Activated CD4-positive, CD25-positive, alpha-beta regulatory T cell (primary cell): ENCODE measurements at regions not wholly inside any gene's neighbourhood (a gene's known extent, or its start where the extent isn't known, plus 50 kb on each side); places are given as distances from the start of the nearest gene placed in this dataset.

Experiments
- DNase-seq, 4 experiments: peaks; one replicate each; lab custom pipeline; 2025; lab: John Stamatoyannopoulos, UW

DNA sequence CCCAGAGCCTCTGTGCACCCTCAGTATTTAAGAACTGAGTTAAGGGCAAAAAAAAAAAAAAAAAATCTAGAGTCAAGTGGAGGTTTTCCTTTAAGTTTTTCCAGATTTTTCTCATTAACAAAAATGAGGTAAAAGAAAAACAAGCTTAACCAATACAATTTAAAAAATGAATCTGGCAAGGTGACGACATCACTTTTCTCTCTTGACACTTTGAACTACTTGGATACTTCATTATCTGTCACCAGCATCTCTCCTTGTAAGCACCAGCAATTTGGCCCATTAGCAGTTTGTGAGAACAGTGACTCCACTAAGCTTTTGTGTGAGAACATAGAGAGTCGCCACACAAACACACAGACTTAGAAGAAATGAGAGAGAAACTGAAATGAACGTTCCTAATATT is 345.7 kb upstream of the SLC30A5 start:
- no peak for DNase-seq

DNA sequence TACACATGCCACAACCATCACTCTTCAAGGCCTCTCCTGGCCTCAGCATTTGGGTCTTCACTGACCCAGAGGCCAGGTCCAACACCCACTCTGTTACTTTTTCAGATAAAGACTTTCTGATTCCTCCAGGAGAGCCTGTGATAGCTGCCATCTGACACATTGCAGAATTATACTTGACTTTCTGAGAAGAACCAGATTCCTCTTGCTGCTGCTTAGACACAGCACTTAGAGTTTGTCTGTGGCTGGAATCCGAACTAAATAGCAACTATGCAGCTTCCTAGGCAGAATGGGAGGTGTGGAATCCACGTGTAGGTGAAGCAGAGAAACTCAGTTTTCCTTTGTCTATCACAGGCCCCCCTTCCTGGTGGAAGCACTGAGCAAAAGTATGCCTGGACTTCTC is 344.7 kb upstream of the SLC30A5 start:
- DNase-seq: no peak

DNA sequence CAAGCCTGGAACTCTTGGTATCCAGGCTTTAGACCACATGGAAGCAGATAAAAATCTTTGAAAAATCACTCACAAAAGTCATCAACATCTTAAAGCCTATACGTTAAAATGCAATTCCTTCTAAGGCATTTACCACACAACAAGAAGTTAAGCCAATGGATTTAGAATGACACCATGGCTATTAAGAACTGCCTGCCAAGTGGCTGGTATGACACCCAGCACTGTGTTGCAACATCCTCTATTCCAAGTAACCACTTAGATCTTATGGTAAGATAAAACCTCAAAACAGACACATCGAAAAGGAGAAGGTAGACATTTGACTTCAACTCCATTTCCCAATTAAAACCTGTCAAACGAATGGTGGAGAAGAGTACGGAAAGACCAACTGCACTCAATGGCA is 344.2 kb upstream of the SLC30A5 start:
- DNase-seq: no peak

DNA sequence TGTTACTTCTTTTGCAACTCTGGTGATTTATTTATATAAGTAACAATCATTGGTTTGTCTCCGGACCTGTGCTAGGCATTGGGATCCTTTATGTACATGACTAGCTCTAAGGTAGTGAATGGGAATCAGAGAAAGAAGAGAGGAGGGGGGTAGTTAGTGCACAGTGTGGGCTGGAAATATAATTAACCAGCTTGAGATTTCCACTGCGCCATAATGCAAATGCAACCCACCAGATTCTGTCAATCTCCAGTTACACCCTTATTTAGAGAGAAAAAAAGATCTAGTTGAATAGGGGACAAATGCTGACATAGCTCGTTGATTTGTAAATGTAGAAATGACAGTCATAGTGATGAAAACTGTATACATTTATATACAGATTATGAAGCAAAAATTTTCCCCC is 342.2 kb upstream of the SLC30A5 start:
- DNase-seq: no peak

DNA sequence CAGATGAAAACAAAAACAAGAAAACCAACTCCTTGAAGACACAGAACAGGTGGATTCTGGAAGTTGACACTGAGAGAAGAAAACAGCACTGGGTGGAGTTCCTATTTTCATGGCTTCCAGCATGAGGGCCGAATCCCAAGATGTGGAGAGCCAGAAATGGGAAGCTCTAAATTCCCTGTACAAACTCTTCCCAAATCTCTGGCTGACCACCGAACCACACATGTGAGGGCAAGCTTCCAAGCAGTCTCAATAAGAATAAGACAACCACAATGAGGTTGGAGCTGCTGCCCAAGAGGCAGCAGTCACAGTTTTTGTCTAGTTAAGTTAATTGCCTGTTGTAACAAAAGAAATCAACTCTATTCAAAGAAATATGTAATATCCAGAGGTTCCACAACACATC is 339.3 kb upstream of the SLC30A5 start:
- DNase-seq: no peak

DNA sequence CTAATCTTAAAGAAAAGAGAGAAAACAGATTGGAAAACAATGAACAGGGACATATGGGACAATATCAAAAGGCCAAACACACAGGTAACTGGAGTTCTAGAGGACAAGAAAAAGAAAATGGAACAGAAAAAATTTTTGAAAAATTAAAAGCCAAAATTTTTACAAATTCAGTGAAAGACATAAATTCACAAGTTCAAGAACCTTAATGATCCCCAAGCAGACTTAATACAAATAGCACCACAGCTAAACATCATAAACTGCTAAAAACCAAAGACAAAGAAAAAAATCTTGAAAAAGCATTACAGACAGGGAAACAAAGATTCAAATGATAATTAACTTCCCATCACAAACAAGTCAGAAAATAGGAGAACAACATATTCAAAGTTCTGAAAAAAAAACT is 338.5 kb upstream of the SLC30A5 start:
- no peak for DNase-seq

DNA sequence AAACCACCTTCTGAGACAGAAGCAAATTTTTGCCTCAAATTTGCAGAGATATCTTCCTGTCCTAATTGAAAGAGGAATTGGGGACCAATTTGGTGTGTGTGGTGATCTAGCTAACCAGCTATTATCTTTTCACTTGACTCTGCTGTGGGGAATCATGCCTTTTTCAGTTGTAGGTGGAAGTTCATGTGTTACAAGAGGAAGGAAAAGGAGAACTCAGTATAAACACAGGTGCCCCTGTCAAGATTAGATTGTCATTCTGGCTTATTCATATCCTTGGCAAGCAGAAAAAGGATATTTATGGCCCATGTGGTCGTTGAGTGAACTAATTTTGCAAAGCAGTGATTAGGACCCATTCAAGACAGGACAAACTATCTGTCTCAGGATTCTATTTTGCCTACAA is 336.8 kb upstream of the SLC30A5 start:
- no peak for DNase-seq

DNA sequence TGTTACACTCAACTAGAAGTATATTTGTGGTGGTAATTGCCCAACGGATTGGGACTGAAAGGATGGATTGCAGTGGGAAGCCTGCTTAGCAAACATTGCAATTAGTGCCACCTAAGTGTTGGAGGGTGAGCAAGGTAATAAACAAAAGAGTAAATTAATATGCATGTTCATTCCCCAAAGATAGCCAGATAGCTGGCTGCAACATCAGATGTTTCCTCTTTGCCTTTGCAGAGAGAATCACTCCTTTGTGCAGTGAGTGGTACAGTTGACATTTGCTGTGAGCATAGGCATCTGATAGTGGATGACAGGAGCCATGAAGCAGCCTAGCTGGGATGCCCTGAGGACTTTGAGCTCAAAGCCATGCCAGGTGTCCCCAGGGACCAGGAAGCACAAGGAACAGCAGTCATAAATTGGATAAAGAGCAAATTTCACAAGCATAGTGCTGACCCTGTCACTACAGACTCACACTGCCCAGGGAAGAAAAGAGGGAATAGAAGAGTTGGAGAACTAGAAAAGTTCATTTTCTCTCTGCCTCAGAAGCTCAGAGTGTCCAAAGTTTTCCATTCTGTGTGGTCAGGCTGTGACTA is 336.1 kb upstream of the SLC30A5 start:
- DNase-seq: no peak

DNA sequence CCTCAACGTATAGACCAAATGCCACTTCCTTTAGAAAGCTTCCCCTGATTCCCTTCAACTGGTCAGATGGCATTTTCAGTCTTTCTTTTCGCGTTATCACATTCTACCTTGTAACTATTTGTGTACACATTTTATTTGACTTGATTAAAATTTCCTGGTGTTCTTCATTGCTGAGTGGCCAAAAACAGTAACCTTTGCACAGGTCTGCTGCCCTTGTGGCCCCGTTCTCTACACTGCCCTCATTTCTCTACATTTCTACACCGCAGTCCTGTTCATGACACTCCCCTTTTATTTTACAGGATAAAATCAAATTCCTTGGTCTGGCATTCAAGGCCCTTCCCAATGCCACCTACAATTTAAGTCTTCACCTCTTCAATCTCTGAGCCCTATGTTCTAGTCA is 334.2 kb upstream of the SLC30A5 start:
- DNase-seq: no peak

DNA sequence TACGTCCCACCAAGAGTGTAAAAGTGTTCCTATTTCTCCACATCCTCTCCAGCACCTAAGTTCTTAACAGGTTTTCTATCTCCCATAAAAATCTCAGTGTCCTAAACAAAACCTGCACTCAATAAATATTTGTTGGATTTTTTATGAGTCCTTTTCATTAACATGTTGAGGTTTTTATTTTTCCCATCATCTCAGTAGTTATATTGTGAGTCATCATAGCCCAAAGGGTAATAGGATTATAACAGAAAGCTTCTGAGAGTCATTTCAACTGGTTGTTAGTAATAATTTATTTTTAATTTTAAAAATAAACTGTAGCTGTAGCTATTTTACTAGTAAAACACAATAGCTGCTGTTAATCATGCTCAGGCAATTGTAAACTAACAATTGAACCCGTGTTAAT is 331.6 kb upstream of the SLC30A5 start:
- DNase-seq: no peak

DNA sequence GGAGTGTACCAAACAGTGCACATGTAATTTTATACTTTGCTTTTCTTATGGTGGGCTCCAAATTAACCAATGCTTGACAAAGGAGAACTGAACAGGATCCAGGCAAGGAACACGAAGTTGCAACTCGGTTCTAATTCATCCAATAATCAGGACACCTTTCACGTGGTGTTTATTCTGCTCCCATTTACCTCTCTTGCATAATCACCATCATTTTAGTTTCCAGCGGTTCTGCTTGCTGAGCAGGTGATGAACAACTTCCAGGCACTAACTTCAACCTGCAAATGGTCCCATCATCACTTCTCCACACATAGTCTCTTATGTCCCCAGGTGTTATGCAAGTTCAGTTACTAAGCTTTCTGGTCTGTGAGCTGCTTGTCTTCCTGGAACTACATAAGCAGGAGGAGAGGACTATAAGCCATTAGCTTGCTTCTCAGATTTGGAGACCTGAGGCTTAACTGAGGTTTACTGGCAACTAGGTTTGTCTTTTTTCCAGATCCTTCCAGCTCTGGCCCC is 326.8 kb upstream of the SLC30A5 start:
- no peak for DNase-seq

DNA sequence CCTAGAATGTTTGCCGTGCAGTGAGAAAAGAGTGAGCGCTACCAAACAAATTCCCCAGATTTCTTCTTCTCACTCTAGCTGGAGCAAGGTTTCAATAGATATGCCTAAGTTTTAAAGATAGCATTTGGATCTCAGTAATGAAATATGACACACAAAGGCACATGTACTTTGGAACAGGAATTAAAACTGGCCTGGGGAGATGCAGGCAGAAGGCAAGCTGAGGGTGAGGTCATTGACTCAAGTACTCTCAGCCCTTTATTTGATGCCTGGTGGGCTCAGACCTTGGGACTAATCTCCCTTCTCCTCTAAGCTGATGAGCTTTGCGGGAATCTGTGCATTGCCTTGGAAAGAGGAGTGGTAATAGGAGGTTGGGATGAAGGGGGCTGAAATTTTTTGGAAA is 323.3 kb upstream of the SLC30A5 start:
- DNase-seq: no peak

DNA sequence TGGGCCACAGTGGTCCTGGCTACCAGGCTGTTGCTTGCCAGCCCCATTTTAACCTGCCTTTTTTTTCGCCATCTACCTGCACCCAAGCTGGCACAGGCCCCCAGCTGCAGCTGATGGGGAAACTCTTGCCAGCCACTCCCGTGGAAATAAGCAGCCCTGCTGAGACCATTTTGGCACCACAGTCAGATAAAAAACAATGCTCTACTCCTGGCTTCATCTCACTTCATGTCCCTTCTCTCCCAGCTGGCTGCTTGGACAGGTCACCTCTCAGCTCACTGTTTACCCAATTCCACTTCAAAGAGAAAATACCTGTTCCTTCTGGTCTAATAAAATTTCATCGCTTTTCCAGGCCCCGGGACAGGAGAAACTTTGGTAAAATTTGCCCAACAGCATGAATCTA is 322.6 kb upstream of the SLC30A5 start:
- no peak for DNase-seq

DNA sequence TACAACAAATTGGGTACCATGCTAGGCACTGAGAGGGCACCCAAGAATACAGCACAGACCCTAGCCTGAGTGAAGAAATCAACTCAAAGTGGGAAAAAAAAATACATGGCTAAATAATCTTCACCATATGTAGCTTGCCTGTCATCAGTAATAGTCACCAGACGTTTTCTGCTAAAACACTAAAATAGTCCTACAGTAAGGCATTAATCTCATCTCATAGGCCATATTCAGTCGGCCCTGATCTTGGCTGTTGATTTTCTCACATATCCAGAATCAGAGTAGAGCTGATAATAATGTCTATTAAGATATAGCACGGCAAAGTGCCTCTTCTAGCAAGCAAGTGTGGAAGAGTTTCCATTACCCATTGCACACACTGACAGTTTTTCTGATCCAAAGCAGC is 322.1 kb upstream of the SLC30A5 start:
- no peak for DNase-seq

DNA sequence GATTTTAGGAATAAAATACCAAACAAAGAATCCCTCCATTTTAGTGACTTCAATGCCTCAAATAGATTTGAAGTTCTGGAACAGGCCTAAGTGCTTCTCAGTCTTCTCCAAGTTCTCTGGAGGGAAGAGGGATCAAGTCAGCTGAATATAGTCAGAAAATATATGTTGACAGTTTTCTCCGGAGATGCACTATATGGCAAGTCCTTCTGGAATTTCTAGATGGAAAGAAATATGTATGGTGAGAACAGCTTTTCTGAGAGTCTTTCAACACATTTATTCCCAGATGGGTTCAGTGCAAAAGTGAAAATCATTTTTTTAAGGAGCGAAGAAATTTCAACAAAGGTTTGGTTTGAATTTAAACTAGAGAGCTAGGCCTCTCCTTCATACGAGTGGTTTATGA is 317.4 kb upstream of the SLC30A5 start:
- no peak for DNase-seq

DNA sequence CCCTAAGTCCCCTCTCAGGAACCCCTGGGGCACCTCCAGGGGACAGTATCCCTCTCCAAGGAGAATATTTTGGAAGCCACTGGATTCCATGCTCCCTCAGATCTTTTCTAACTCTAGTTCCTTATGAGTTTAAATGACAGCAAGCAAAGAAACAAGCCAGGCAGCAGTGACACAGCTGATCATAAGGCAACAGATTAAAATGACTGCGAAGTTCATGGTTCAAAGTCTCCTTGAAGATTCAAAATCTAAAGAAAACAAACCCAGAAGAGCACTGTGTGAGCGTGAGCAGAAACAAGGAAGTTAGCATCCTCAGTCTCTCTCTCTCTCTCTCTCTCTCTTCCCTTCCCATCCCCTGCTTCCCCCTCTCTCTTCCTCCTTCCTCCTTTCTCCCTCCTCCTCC is 316.7 kb upstream of the SLC30A5 start:
- no peak for DNase-seq

DNA sequence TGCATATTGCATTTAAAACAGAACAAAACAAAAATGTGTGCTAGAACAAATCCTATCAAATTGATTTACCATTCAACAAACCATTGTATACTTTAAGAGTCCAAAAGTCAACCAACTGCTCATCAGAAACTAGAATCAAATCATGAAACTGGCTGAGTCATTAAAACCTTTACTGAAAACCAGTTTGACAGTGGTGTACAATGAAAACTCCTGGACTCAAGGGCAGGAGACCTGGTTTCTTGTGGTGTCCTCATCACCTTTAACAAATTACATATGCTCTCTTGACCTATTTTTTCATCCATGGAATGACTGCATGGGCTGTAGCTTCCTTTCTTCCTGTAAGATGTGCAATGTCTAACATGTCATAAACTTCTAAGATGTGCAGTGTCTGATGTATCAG is 315.3 kb upstream of the SLC30A5 start:
- no peak for DNase-seq

DNA sequence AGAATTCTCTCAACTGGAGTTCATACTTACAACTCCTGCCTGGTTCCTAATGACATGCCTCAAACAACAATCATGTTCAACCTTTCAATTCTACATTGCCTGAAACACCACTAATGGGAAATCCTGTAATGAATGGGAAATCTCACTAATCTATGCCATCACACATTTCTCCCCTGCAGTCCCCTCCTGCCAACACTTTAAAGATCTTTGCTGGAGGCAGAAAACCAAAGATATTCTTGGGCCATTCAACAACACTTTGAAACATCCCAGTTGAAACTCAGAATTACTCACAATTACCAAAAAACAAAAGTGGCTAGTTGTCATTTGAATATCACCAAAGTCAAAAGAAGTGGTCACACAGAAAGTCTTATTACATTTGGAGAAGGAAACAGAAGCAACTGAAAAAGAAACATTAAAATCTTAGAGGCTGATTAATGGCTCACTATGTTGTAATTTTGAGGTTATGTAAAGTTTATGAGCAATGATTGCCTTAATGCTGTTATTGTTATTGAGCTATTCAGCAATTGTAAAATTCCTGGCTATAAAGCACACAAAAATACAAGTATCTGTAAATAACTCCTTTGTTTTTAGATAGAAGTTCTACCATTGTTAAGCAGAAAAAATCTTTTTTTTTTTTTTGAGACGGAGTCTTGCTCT is 313.4 kb upstream of the SLC30A5 start:
- no peak for DNase-seq

DNA sequence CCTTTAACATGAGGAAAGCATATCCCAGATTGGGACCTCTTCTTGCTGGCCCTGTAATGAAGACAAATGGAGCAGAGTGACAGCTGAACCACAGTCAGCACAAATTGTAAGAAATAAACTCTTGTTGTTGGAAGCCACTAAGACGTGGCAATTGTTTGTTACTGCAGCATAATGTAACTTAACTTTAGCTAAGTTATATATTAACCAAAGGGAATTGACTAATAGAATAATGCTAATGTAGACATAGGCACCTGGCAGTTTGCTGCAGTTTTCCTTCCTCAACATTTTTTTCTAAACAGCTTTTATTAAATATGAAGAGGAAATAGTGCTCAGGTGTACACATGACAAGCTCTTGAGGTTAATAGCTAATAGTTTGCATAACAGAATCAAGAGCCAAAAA is 300.7 kb upstream of the SLC30A5 start:
- no peak for DNase-seq

DNA sequence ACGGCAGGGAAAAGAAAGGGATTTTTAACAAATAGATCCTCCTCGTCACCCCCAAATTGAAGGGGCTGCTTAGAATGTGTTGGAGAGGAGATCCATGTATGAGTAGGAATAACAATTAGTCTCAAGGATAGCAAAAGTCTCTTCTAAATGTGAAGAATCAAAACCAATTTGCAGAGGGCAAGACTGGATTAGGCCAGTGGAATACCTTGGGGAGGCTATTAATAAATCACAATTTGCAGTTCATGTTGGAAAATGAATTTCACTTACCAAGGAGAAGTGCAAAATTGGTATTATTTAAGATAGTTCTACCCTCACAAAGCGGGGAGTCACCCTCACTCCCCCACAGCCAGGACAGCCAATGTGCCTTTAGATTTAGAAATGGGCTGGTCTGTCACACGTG is 299.8 kb upstream of the SLC30A5 start:
- DNase-seq: no peak

DNA sequence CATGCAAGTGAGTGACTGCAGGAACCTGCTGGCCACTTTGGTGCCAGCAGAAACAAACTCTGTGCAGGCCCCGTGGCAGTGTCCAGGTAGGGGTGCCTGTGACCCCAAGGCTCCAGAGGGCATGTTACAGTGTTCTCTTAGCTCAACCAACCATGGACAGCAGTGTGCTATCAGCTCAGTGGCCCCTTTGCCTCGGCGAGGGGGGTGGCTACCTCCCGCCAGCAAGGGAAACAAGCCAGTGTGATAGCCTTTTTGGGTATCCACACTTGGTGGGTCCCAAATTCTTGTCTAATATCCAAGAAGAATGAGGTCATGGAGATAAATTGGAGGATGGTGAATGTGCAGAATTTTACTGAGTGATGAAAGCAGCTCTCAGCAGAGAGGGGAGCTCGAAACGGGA is 298.6 kb upstream of the SLC30A5 start:
- DNase-seq: no peak

DNA sequence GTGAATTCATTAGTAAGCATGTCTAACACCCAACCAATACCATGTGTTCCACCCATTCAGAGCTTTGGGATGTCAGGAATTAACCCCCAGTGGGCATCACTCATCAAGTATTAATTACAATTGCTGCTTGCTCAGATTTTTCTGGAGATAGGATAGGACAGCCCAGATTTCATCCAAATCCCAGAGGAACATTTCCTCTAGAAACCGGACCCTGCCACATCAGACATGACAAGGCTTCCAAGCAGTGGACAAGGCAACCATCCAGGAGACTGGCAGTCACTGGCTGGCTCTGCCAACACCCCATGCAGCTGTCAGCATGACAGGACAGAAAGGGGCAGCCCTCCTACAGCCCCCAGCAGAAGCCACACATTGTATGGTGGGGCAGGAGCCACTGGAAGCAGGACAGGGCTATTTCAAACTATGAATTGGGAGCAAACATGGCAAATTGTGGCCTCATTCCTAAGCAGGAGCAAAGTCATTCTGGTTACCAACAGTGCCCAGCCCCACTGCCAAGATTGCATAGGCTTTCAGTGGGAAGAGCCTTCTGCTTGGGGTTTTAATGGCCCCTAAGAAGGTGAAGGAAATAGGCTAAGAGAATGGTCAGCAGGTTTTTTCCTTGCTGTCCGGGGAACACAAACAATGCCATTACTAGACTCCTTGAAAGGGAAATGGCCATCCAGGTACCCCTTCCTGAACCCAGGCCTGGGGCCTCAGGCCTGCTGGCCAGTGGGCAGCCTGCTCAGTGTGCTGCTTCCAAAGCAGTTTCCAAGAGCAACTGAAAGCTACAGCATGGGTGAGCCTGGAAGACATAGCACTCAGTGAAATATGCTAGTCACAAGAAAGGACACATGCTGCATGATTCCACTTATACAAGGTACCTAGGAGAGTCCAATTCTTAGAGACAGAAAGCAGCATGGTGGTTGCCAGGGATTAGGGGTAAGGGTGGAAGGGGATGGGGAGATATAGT is 294.7 kb upstream of the SLC30A5 start:
- no peak for DNase-seq

DNA sequence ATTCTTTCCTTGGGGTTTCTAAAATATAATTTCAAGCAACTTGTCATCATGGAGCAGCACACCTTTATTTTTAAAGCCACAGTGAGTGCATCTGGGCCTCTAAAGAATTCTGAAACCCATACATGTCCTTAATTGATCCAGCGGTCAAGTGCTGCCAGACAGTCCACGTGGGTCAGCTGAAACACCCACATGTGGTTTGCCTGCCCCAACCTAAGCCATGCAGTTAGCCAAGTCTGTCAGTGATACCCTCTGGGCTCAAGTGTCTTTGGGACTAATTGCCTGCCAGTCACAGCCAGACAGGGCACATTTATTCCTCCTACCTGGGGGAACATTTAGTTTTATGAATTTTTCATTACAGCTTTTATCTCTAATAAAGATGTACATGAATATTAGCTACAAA is 291.4 kb upstream of the SLC30A5 start:
- no peak for DNase-seq
